Tibial nerve (tissue), 3 donors: ENCODE measurements at regions not wholly inside any gene's neighbourhood (a gene's known extent, or its start where the extent isn't known, plus 50 kb on each side); places are given as distances from the start of the nearest gene placed in this dataset.

Experiments
- POLR2A ChIP-seq, 2 donors: fragments of 450-650 bp; IDR thresholded peaks; one replicate each; pipeline ENCODE4 v1.6.1; 2017; ENCODE audit warnings: antibody characterized with exemption in 2 of 2, mild to moderate bottlenecking in 2 of 2, moderate library complexity in 2 of 2
- TF ChIP-seq, protein P1 (sequence below), 5 experiments: fragments of 200-600 bp in 3 of 5; fragments of 450-650 bp in 2 of 5; sonication (generic) in 3 of 5; IDR thresholded peaks; one replicate each; pipeline ENCODE4 v1.5.1; 2016 to 2019; ENCODE audit warnings: antibody characterized with exemption in 5 of 5, mild to moderate bottlenecking in 3 of 5, moderate library complexity in 2 of 5

DNA sequence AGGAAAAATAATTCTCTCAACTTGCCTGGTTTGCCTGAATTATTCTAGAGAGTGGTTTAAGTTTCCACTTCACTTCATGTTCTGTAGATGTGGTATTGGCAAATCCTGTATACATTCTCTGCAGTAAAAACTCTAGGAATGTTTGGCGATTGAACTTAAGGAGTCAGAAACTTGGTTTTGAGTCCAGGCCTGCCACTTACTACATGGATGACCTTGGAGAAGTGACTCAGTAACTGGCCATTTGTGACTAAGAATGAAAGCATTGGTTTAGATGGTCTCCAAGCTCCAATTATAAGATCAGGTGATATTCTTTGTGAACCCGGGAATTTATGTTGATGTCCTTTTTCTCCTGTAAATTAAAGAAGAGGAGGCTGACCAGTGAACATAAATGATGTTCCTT, 233.8 kb downstream of the GAS1 start:
- TF ChIP-seq, protein P1, sequence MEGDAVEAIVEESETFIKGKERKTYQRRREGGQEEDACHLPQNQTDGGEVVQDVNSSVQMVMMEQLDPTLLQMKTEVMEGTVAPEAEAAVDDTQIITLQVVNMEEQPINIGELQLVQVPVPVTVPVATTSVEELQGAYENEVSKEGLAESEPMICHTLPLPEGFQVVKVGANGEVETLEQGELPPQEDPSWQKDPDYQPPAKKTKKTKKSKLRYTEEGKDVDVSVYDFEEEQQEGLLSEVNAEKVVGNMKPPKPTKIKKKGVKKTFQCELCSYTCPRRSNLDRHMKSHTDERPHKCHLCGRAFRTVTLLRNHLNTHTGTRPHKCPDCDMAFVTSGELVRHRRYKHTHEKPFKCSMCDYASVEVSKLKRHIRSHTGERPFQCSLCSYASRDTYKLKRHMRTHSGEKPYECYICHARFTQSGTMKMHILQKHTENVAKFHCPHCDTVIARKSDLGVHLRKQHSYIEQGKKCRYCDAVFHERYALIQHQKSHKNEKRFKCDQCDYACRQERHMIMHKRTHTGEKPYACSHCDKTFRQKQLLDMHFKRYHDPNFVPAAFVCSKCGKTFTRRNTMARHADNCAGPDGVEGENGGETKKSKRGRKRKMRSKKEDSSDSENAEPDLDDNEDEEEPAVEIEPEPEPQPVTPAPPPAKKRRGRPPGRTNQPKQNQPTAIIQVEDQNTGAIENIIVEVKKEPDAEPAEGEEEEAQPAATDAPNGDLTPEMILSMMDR (IDR thresholded peaks at IDR 0.05): no peak
- no peak for TF ChIP-seq POLR2A (IDR thresholded peaks at IDR 0.05)
